ENCODE measurements at regions not wholly inside any gene's neighbourhood (a gene's known extent, or its start where the extent isn't known, plus 50 kb on each side); places are given as distances from the start of the nearest gene placed in this dataset.

DNA sequence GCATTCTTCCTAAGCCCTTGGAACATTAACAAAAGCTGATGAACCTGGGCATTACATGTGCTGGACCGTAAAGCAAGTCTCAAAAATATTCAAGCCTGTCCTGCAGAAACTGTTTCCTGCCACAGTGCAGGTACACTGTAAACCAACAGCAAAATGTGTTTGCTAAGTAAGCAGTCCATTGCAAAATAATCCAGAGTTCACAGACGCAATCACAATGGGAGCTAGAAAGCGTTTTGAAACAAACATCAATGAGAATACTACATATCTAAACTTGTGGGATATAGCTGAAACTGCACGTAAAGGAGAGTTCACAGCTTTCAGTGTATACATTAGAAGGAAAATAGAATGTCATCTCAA is 61.6 kb downstream of the RGS12 start:
- no peak for TF ChIP-seq CTCF (IDR thresholded peaks at IDR 0.05; ENCODE audit: insufficient read depth, low read depth, low read length)
- no peak for TF ChIP-seq EZH2 (IDR thresholded peaks at IDR 0.05; ENCODE audit: insufficient read depth, low read length)
